Trophoblast cell (in vitro differentiated cells and primary cell): ENCODE measurements at regions not wholly inside any gene's neighbourhood (a gene's known extent, or its start where the extent isn't known, plus 50 kb on each side); places are given as distances from the start of the nearest gene placed in this dataset.

ENCODE experiments used
- DNase-seq, 2 donors: peaks; one replicate each; pipeline ENCODE4 v3.0.0-alpha.2; 2016
- H2AFZ ChIP-seq: 2 replicates; pipeline ENCODE4 v1.6.1; 2013; ENCODE audit warnings: low read length, moderate library complexity, mild to moderate bottlenecking; ENCODE audit not compliant: insufficient read depth, poor library complexity
- H2AK5ac ChIP-seq: 2 replicates; pipeline ENCODE4 v1.6.1; 2013; ENCODE audit warnings: mild to moderate bottlenecking, low read length
- H2BK120ac ChIP-seq: 2 replicates; pipeline ENCODE4 v1.6.1; 2013; ENCODE audit warnings: low read length, mild to moderate bottlenecking, moderate library complexity; ENCODE audit not compliant: insufficient read depth, poor library complexity
- H2BK12ac ChIP-seq: 2 replicates; pipeline ENCODE4 v1.6.1; 2013; ENCODE audit warnings: mild to moderate bottlenecking, low read length, moderate library complexity
- H2BK5ac ChIP-seq: 2 replicates; pipeline ENCODE4 v1.6.1; 2013; ENCODE audit warnings: low read length, low read depth, moderate library complexity, mild to moderate bottlenecking; ENCODE audit not compliant: poor library complexity
- H3K14ac ChIP-seq: 2 replicates; pipeline ENCODE4 v1.6.1; 2013; ENCODE audit warnings: mild to moderate bottlenecking, low read length
- H3K18ac ChIP-seq: 2 replicates; pipeline ENCODE4 v1.6.1; 2013; ENCODE audit warnings: mild to moderate bottlenecking, low read length
- H3K23ac ChIP-seq: 2 replicates; pipeline ENCODE4 v1.6.1; 2013; ENCODE audit warnings: low read length
- H3K27ac ChIP-seq: 2 replicates; pipeline ENCODE4 v1.5.1; 2013; ENCODE audit warnings: low read depth, mild to moderate bottlenecking, inconsistent platforms, low read length, moderate library complexity
- H3K27me3 ChIP-seq: 2 replicates; pipeline ENCODE4 v1.6.1; 2013; ENCODE audit warnings: inconsistent platforms, mild to moderate bottlenecking, low read length, moderate library complexity; ENCODE audit not compliant: insufficient read depth
- H3K36me3 ChIP-seq, 2 experiments: 1 replicate in 1 of 2; 2 replicates in 1 of 2; pipeline ENCODE4 v1.6.1; 2013; ENCODE audit warnings: low read length in 2 of 2, mild to moderate bottlenecking in 2 of 2, moderate library complexity in 1 of 2; ENCODE audit not compliant: insufficient read depth in 2 of 2, control insufficient read depth in 1 of 2
- H3K4ac ChIP-seq: 2 replicates; pipeline ENCODE4 v1.6.1; 2013; ENCODE audit warnings: low read depth, mild to moderate bottlenecking, low read length, moderate library complexity
- H3K4me1 ChIP-seq, 2 experiments: 1 replicate in 1 of 2; 2 replicates in 1 of 2; pipeline ENCODE4 v1.6.1; 2013; ENCODE audit warnings: low read length in 2 of 2, mild to moderate bottlenecking in 2 of 2, moderate library complexity in 1 of 2; ENCODE audit not compliant: insufficient read depth in 2 of 2, control insufficient read depth in 1 of 2
- H3K4me2 ChIP-seq: 2 replicates; pipeline ENCODE4 v1.6.1; 2013; ENCODE audit warnings: inconsistent platforms, mild to moderate bottlenecking, low read length, moderate library complexity
- H3K4me3 ChIP-seq: 2 replicates; pipeline ENCODE4 v1.5.1; 2013; ENCODE audit warnings: mild to moderate bottlenecking, low read depth, low read length, inconsistent platforms
- H3K79me1 ChIP-seq: one replicate; pipeline ENCODE4 v1.6.1; 2013; ENCODE audit warnings: low read length
- H3K79me2 ChIP-seq: 2 replicates; pipeline ENCODE4 v1.6.1; 2013; ENCODE audit warnings: low read length, mild to moderate bottlenecking; ENCODE audit not compliant: control insufficient read depth, insufficient read depth, poor library complexity
- H3K9ac ChIP-seq: 2 replicates; pipeline ENCODE4 v1.6.1; 2013; ENCODE audit warnings: mild to moderate bottlenecking, low read length
- H3K9me3 ChIP-seq: 2 replicates; pipeline ENCODE4 v1.6.1; 2013; ENCODE audit warnings: low read depth, mild to moderate bottlenecking, control low read depth, inconsistent platforms, low read length; ENCODE audit not compliant: insufficient read depth
- H4K12ac ChIP-seq: 2 replicates; pipeline ENCODE4 v1.6.1; 2013; ENCODE audit warnings: low read depth, mild to moderate bottlenecking, low read length, moderate library complexity
- H4K8ac ChIP-seq: 2 replicates; pipeline ENCODE4 v1.6.1; 2013; ENCODE audit warnings: low read depth, mild to moderate bottlenecking, low read length, moderate library complexity
- H4K91ac ChIP-seq: one replicate; pipeline ENCODE4 v1.6.1; 2013; ENCODE audit warnings: low read depth, mild to moderate bottlenecking, low read length, moderate library complexity
- WGBS: extraction: QIAGEN DNeasy Blood & Tissue Kit; methylation state at CpG from one replicate; pipeline ENCODE4 v1.1.7; 2013; ENCODE audit warnings: missing lambda C conversion rate; ENCODE audit not compliant: insufficient read length, insufficient coverage; ENCODE audit errors: extremely low coverage; 5-methylcytosine and 5-hydroxymethylcytosine counted together

DNA sequence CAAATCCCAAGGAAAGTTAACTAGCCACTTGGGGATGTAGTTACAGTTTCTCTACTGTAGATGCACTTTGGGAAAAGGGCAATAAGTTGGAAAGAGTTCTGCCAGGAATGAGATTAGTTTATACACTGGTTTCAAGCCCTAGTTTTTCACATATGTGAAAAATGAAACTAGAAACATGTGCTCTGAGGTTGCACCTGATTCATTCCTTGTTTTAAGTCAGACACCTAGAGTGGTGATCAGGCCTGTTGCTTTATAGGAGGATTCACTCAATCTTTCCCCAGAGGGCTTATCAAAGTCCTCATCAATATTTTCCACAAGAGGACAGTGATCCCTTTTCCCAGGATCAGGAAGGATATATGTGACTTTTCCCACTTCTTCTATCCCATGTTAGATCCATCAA is 515.9 kb upstream of the PKN2 start:
- H3K79me1 ChIP-seq = no peaks in the 10 kb centered on the region
- H2BK5ac ChIP-seq = no peak overlapping the region
- DNase-seq = no peak
- H4K8ac ChIP-seq = no peak overlapping the region
- no peak overlapping the region for H3K27ac ChIP-seq
- no peak overlapping the region for H2AFZ ChIP-seq
- no peaks in the 10 kb centered on the region for H3K36me3 ChIP-seq
- no peak overlapping the region for H3K4me3 ChIP-seq
- no peak overlapping the region for H2BK12ac ChIP-seq
- no peak overlapping the region for H3K9ac ChIP-seq
- H3K4me1 ChIP-seq = no peaks in the 10 kb centered on the region
- no peak overlapping the region for H3K18ac ChIP-seq
- no peak overlapping the region for H4K91ac ChIP-seq
- no peak overlapping the region for H2AK5ac ChIP-seq
- H3K4ac ChIP-seq = no peak overlapping the region
- H3K4me2 ChIP-seq = no peak overlapping the region
- peaks cover 2% of the 10 kb centered on the region for H3K79me2 ChIP-seq
- no peaks in the 10 kb centered on the region for H3K9me3 ChIP-seq
- no peak overlapping the region for H3K23ac ChIP-seq
- no peaks in the 10 kb centered on the region for H3K27me3 ChIP-seq
- H3K14ac ChIP-seq = no peak overlapping the region
- H2BK120ac ChIP-seq = no peak overlapping the region
- no peak overlapping the region for H4K12ac ChIP-seq

DNA sequence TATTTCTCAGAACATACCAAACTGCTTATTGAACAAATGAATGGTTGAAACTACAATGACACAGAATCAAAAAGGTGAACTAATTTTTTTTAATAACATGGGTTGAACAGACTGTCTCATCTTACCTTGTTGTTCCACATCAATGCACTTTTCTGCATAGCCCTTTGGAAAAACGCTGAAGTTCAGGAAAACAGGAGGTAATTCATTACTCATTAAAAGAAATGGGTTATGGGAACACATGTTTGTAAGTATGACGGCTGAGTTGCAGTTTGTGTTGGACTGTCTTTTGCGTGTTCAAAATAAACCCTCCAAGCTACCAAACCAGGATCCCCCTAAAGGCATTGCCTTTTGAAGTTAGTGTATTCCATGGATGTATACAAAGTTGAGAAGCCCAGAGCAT is 514.9 kb upstream of the PKN2 start:
- Histone ChIP-seq H4K8ac (no peak overlapping the region), H2AFZ (no peak overlapping the region), H3K27me3 (no peaks in the 10 kb centered on the region), H3K18ac (no peak overlapping the region), H3K79me2 (peaks cover 2% of the 10 kb centered on the region), H4K12ac (no peak overlapping the region), H2AK5ac (no peak overlapping the region), H3K27ac (no peak overlapping the region), H3K4me1 (no peaks in the 10 kb centered on the region), H3K4me3 (no peak overlapping the region), H2BK5ac (no peak overlapping the region), H3K4me2 (no peak overlapping the region), H2BK12ac (no peak overlapping the region), H3K4ac (no peak overlapping the region), H3K9ac (no peak overlapping the region), H4K91ac (no peak overlapping the region), H3K79me1 (no peaks in the 10 kb centered on the region), H3K36me3 (no peaks in the 10 kb centered on the region), H3K23ac (no peak overlapping the region), H3K14ac (no peak overlapping the region), H2BK120ac (no peak overlapping the region), H3K9me3 (no peaks in the 10 kb centered on the region)
- no peak for DNase-seq
- WGBS = no CpG with 5 or more reads among the region's 3 CpGs

DNA sequence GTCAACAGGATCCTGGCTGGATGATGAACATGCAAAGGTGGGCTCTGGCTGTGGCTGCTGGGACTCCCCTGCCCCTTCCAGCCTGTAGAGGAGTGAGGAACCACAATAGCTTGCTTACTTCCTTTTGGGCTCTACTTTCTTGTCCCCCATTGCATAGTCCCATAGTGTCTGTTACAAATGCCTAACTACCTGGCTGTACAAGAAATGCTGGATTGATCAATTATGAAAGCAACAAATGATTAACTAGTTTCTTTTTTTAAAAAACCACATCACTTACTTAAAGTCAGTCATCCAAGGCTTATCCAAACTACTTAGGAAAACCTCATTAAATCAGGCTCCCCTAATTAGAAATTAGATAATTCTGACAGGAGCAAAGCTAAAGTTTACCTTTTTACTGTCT is 514.1 kb upstream of the PKN2 start:
- no peak overlapping the region for H3K18ac ChIP-seq
- H3K4me1 ChIP-seq = no peaks in the 10 kb centered on the region
- DNase-seq = no peak
- no peak overlapping the region for H2AK5ac ChIP-seq
- no peaks in the 10 kb centered on the region for H3K36me3 ChIP-seq
- H2BK120ac ChIP-seq = no peak overlapping the region
- H2AFZ ChIP-seq = no peak overlapping the region
- H3K27ac ChIP-seq = no peak overlapping the region
- no peak overlapping the region for H4K12ac ChIP-seq
- H3K27me3 ChIP-seq = no peaks in the 10 kb centered on the region
- no peak overlapping the region for H3K14ac ChIP-seq
- H3K4me3 ChIP-seq = no peak overlapping the region
- peaks cover 2% of the 10 kb centered on the region for H3K79me2 ChIP-seq
- no peak overlapping the region for H2BK5ac ChIP-seq
- H4K91ac ChIP-seq = no peak overlapping the region
- no peak overlapping the region for H4K8ac ChIP-seq
- H3K79me1 ChIP-seq = no peaks in the 10 kb centered on the region
- no peak overlapping the region for H3K9ac ChIP-seq
- no peaks in the 10 kb centered on the region for H3K9me3 ChIP-seq
- no peak overlapping the region for H3K23ac ChIP-seq
- H3K4ac ChIP-seq = no peak overlapping the region
- no peak overlapping the region for H2BK12ac ChIP-seq
- H3K4me2 ChIP-seq = no peak overlapping the region

DNA sequence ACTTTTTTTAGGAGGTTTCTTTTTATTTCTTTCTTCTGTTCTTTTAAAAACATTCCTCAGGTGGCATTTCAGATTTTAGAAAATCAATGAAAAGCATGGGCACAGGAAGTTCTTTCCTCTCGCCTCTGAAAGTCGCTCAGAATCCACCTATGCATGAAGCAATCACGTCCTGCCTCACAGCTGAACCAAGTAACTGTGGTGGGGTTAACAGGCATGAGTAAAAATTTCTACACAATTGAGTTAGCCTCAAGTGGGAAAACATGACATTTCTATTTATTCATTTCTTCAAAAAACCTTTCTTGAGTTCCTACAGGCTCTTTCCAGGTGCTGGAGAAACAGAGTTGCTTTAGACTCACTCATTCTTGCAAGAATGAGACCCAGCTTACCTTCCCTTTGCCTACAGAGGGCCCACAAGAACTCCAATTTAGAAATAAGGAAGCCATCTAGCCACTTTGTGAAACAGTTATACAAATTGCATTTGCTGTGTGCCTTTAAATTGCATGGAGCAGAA is 508.9 kb upstream of the PKN2 start:
- Histone ChIP-seq H3K27me3 (no peaks in the 10 kb centered on the region), H3K27ac (peak overlapping the region; percentile 96), H3K79me2 (peaks cover 2% of the 10 kb centered on the region), H4K12ac (no peak overlapping the region), H3K4ac (no peak overlapping the region), H3K18ac (no peak overlapping the region), H3K14ac (no peak overlapping the region), H3K79me1 (peaks cover 10% of the 10 kb centered on the region), H3K4me3 (no peak overlapping the region), H4K91ac (peak overlapping the region; percentile 38), H2BK120ac (peak overlapping the region; percentile 40), H3K9me3 (no peaks in the 10 kb centered on the region), H3K36me3 (no peaks in the 10 kb centered on the region), H3K23ac (no peak overlapping the region), H2AK5ac (no peak overlapping the region), H3K4me1 (peaks cover 5 to 8% of the 10 kb centered on the region in 2 experiments), H2BK12ac (no peak overlapping the region), H3K9ac (no peak overlapping the region), H2BK5ac (peak overlapping the region; percentile 26), H2AFZ (no peak overlapping the region), H4K8ac (no peak overlapping the region), H3K4me2 (peak overlapping the region; percentile 26)
- WGBS = no CpG with 5 or more reads among the region's 3 CpGs
- no peak for DNase-seq
